ENCODE measurements at regions not wholly inside any gene's neighbourhood (a gene's known extent, or its start where the extent isn't known, plus 50 kb on each side); places are given as distances from the start of the nearest gene placed in this dataset.

DNA sequence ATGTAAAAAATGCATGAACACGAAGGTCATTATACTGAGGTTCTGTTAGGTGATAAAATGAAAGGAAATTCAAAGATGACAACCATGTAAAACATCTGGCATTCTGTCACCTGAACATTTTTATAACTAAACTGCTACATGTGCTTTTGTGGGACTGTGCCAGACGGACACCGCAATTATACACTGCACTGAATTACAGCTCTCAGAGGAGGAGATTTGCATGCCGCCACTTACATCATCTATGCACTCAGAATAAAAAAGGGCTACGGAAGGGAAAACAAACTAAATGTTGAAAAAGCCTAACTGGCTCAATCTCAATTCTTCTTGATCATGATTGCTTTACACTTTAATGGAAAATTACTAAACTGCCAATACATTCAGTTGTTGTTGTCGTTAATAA, 614.0 kb upstream of the EYS start:
- TF ChIP-seq ZNF175 (tag by site-specific recombination; IDR thresholded peaks at IDR 0.05) (no peak), ZBTB7A (tag by site-specific recombination; IDR thresholded peaks at IDR 0.05; ENCODE audit: low read depth) (no peak)
- TF ChIP-seq, protein P1, sequence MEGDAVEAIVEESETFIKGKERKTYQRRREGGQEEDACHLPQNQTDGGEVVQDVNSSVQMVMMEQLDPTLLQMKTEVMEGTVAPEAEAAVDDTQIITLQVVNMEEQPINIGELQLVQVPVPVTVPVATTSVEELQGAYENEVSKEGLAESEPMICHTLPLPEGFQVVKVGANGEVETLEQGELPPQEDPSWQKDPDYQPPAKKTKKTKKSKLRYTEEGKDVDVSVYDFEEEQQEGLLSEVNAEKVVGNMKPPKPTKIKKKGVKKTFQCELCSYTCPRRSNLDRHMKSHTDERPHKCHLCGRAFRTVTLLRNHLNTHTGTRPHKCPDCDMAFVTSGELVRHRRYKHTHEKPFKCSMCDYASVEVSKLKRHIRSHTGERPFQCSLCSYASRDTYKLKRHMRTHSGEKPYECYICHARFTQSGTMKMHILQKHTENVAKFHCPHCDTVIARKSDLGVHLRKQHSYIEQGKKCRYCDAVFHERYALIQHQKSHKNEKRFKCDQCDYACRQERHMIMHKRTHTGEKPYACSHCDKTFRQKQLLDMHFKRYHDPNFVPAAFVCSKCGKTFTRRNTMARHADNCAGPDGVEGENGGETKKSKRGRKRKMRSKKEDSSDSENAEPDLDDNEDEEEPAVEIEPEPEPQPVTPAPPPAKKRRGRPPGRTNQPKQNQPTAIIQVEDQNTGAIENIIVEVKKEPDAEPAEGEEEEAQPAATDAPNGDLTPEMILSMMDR (tag by site-specific recombination; IDR thresholded peaks at IDR 0.05): no peak

All from HEK293 (cell line).